ENCODE measurements at regions not wholly inside any gene's neighbourhood (a gene's known extent, or its start where the extent isn't known, plus 50 kb on each side); places are given as distances from the start of the nearest gene placed in this dataset.

DNA sequence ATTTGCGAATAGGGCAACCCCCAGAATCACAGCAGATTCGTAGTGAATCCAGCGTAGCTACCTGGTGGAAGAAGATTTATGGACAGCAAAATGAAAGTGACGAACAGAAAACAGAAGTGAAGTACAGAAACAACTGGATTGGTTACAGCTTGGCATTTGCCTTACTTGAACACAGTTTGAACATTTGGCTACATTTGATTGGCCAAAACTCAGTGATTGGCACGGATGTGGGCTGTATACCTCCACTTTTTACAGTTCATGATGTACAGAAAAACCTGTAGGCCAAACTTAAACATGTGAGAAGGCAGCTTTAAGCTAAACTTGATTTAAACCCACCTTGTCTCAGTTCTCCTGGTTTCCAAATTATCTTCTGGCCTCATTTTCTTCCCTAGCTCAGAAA, 49.9 kb upstream of the AMN1 start:
- no peak for TF ChIP-seq CTCF (IDR thresholded peaks at IDR 0.05)
- no peak for DNase-seq (ENCODE audit: low spot score)
- no peaks in the 10 kb centered on the region for H3K27me3 ChIP-seq
- no peak overlapping the region for H3K4me3 ChIP-seq
- H3K9me3 ChIP-seq = no peaks in the 10 kb centered on the region
- H3K36me3 ChIP-seq = no peaks in the 10 kb centered on the region
- no peak overlapping the region for H3K27ac ChIP-seq
- H3K4me1 ChIP-seq = no peaks in the 10 kb centered on the region
